ENCODE measurements at regions not wholly inside any gene's neighbourhood (a gene's known extent, or its start where the extent isn't known, plus 50 kb on each side); places are given as distances from the start of the nearest gene placed in this dataset.

- TF ChIP-seq CTCF (conservative IDR thresholded peaks at IDR 0.05 in 1 of 2, IDR thresholded peaks at IDR 0.05 in 1 of 2; ENCODE audit: low read depth in 1 of 2, low read length in 2 of 2), result no peak
- no peak for TF ChIP-seq EZH2 (IDR thresholded peaks at IDR 0.05; ENCODE audit: low read length, missing control alignments)
Measured at GRCh38 chr4:148716431-148717052, 274.3 kb upstream of the NR3C2 start.
